Muscle of leg (tissue), 3 donors: ENCODE measurements at regions not wholly inside any gene's neighbourhood (a gene's known extent, or its start where the extent isn't known, plus 50 kb on each side); places are given as distances from the start of the nearest gene placed in this dataset.

Experiments
- DNase-seq: peaks from one replicate; pipeline ENCODE4 v3.0.0; 2013
- H3K27ac ChIP-seq: one replicate; pipeline ENCODE4 v1.5.1; 2013; ENCODE audit warnings: mild to moderate bottlenecking, low read length, control low read depth
- H3K27me3 ChIP-seq: one replicate; pipeline ENCODE4 v1.6.1; 2013; ENCODE audit warnings: low read length; ENCODE audit not compliant: control insufficient read depth, insufficient read depth
- H3K36me3 ChIP-seq: one replicate; pipeline ENCODE4 v1.6.1; 2013; ENCODE audit warnings: low read length; ENCODE audit not compliant: control insufficient read depth, insufficient read depth
- H3K4me1 ChIP-seq: one replicate; pipeline ENCODE4 v1.6.1; 2013; ENCODE audit warnings: low read length; ENCODE audit not compliant: control insufficient read depth, insufficient read depth
- H3K4me3 ChIP-seq: one replicate; pipeline ENCODE4 v1.5.1; 2013; ENCODE audit warnings: low read length, control low read depth
- H3K9me3 ChIP-seq: replicated peaks from 2 replicates; pipeline ENCODE4 v1.6.1; 2013; ENCODE audit warnings: low read depth, low read length; ENCODE audit not compliant: control insufficient read depth
- WGBS: methylation state at CpG from one replicate; pipeline ENCODE4 v1.1.5; 2013; ENCODE audit warnings: missing lambda C conversion rate; ENCODE audit not compliant: insufficient coverage; 5-methylcytosine and 5-hydroxymethylcytosine counted together

- H3K36me3 ChIP-seq: no peaks in the 10 kb centered on the region
- no peaks in the 10 kb centered on the region for H3K9me3 ChIP-seq
- whole genome bisulfite sequencing: 76% methylated on average over 25 of the region's 34 CpGs
- no peak for DNase-seq
- H3K4me1 ChIP-seq: peaks cover 8% of the 10 kb centered on the region
- no peak overlapping the region for H3K27ac ChIP-seq
- peaks cover 9% of the 10 kb centered on the region for H3K27me3 ChIP-seq
- no peak overlapping the region for H3K4me3 ChIP-seq
Observed at GRCh38 chr20:59469267-59470252, 134.8 kb upstream of the PHACTR3 start.

- Histone ChIP-seq H3K27me3 (peaks cover 6% of the 10 kb centered on the region), H3K9me3 (no peaks in the 10 kb centered on the region), H3K4me1 (peaks cover 8% of the 10 kb centered on the region), H3K4me3 (no peak overlapping the region), H3K36me3 (no peaks in the 10 kb centered on the region), H3K27ac (no peak overlapping the region)
- no peak for DNase-seq
- 95% methylated on average over 17 of the region's 20 CpGs for WGBS
Observed at GRCh38 chr20:59470521-59470920, 133.8 kb upstream of the PHACTR3 start.

GRCh38 chr20:59471653-59472421 is 132.5 kb upstream of the PHACTR3 start:
- WGBS: 83% methylated on average over 5 of the region's 12 CpGs
- DNase-seq: no peak
- Histone ChIP-seq H3K36me3 (no peaks in the 10 kb centered on the region), H3K9me3 (no peaks in the 10 kb centered on the region), H3K4me1 (peaks cover 2% of the 10 kb centered on the region), H3K4me3 (no peak overlapping the region), H3K27me3 (peaks cover 4% of the 10 kb centered on the region), H3K27ac (no peak overlapping the region)

GRCh38 chr20:59473742-59474141 is 130.6 kb upstream of the PHACTR3 start:
- no peak for DNase-seq
- Histone ChIP-seq H3K36me3 (no peaks in the 10 kb centered on the region), H3K27me3 (peaks cover 4% of the 10 kb centered on the region), H3K4me1 (no peaks in the 10 kb centered on the region), H3K27ac (no peak overlapping the region), H3K9me3 (no peaks in the 10 kb centered on the region), H3K4me3 (no peak overlapping the region)
- WGBS: 70% methylated on average over 1 of the region's 2 CpGs

- Histone ChIP-seq H3K27ac (no peak overlapping the region), H3K4me1 (peaks cover 10% of the 10 kb centered on the region), H3K4me3 (no peak overlapping the region), H3K9me3 (no peaks in the 10 kb centered on the region), H3K36me3 (no peaks in the 10 kb centered on the region), H3K27me3 (peaks cover 4% of the 10 kb centered on the region)
- DNase-seq: no peak
- WGBS: 77% methylated on average over 6 of the region's 10 CpGs
Observed at GRCh38 chr20:59481067-59481466, 123.3 kb upstream of the PHACTR3 start.

- H3K27ac ChIP-seq: no peak overlapping the region
- no peaks in the 10 kb centered on the region for H3K9me3 ChIP-seq
- WGBS: 77% methylated on average over 7 of the region's 10 CpGs
- no peak overlapping the region for H3K4me3 ChIP-seq
- peaks cover 4% of the 10 kb centered on the region for H3K27me3 ChIP-seq
- H3K4me1 ChIP-seq: peaks cover 13% of the 10 kb centered on the region
- no peak for DNase-seq
- no peaks in the 10 kb centered on the region for H3K36me3 ChIP-seq
Observed at GRCh38 chr20:59481477-59482018, 122.8 kb upstream of the PHACTR3 start.

GRCh38 chr20:59482351-59483187 is 121.8 kb upstream of the PHACTR3 start:
- Histone ChIP-seq H3K4me3 (no peak overlapping the region), H3K36me3 (no peaks in the 10 kb centered on the region), H3K27ac (no peak overlapping the region), H3K4me1 (peaks cover 14% of the 10 kb centered on the region), H3K27me3 (peaks cover 4% of the 10 kb centered on the region), H3K9me3 (no peaks in the 10 kb centered on the region)
- DNase-seq: no peak
- WGBS: 80% methylated on average over 10 of the region's 17 CpGs

GRCh38 chr20:59483481-59483880 is 120.9 kb upstream of the PHACTR3 start:
- Histone ChIP-seq H3K9me3 (no peaks in the 10 kb centered on the region), H3K36me3 (no peaks in the 10 kb centered on the region), H3K4me3 (no peak overlapping the region), H3K4me1 (peaks cover 15% of the 10 kb centered on the region), H3K27me3 (peaks cover 4% of the 10 kb centered on the region), H3K27ac (no peak overlapping the region)
- DNase-seq: no peak
- WGBS: 74% methylated on average over 4 of the region's 5 CpGs

GRCh38 chr20:59484228-59484627 is 120.1 kb upstream of the PHACTR3 start:
- WGBS: 62% methylated on average over 2 of the region's 6 CpGs
- Histone ChIP-seq H3K27me3 (peaks cover 4% of the 10 kb centered on the region), H3K4me3 (no peak overlapping the region), H3K27ac (no peak overlapping the region), H3K36me3 (no peaks in the 10 kb centered on the region), H3K9me3 (no peaks in the 10 kb centered on the region), H3K4me1 (peaks cover 19% of the 10 kb centered on the region)
- DNase-seq: peak; percentile 40
